DMS53 treated with DMSO at 0.1 percent for 48 hours (cell line): ENCODE measurements at regions not wholly inside any gene's neighbourhood (a gene's known extent, or its start where the extent isn't known, plus 50 kb on each side); places are given as distances from the start of the nearest gene placed in this dataset.

ENCODE experiments used
- DNase-seq: peaks from one replicate; lab custom pipeline; 2025; ENCODE audit not compliant: unreplicated experiment; lab: John Stamatoyannopoulos, UW

DNA sequence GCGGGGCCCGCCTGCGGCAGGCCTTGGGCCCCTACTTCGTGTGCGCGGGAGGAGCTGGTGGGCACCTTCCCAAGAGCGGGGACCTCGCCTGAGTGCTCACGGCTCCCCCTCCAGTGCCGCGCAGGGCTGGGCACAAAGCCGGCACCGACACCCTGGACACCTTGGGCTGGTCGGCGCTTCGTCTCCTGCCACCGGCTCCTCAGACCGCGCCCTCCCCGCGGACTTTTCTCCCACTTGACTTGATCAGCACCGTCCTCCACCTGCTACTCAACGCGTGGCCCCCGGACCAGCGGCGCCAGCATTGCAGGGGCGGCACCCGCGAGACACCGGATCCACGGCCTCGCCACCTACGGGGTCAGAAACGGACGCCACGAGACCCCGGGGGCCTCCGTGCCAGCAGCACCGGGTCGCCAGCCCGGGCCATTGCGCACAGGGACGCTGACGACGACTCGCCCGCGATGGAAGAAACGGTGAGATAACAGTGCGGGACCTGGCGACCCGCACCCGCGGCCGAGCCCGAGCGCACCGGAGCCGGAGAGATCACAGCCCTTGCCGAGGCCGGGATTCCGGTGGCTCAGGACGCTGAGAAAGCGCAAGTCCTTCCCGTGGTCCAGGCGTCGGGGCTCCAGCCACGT lies 154.2 kb downstream of the DLL1 start:
- DNase-seq = no peak

- DNase-seq = no peak
Measured at GRCh38 chr6:170135821-170136471, 154.9 kb downstream of the DLL1 start.

DNA sequence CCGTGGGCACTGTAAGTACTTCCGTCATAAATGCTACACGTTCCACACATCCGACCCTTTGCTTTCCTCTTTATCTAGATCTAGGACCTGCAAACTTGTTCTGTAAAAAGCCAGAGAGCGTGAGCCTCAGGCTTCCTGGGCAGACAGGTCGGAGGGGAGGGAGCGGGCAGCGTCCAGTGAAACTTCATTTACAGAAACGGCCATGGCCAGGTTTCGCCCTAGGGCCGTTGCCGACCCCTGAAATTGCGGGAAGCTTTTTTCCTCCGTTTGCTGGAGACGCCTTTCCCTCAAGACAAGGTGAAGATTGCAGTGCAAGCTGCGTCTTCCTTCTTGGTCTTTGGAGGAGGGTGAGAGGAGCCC lies 155.4 kb downstream of the DLL1 start:
- DNase-seq = no peak

- no peak for DNase-seq
Measured at GRCh38 chr6:170134471-170135440, 156.1 kb downstream of the DLL1 start.

DNA sequence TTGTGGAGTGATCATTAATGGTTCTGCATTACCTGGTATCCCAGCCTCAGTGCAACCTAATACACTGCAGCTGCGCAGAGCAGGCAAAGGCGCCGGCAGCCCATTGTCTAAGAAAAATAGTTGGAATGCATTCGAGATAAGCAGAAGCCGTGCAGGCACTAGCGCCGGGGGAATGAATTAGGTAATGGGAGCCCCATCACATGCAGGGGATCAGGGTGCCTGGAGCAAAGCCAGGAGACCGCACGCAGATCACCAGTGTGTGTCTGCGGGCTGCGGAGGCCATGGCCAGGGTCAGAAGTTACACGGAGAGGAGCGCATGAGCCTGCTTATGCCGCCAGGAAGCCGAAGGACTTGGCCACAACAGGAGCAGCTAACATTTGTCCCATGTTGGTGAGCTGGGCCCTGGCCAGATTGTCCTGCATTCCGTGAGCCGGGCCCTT lies 156.8 kb downstream of the DLL1 start:
- DNase-seq = no peak

DNA sequence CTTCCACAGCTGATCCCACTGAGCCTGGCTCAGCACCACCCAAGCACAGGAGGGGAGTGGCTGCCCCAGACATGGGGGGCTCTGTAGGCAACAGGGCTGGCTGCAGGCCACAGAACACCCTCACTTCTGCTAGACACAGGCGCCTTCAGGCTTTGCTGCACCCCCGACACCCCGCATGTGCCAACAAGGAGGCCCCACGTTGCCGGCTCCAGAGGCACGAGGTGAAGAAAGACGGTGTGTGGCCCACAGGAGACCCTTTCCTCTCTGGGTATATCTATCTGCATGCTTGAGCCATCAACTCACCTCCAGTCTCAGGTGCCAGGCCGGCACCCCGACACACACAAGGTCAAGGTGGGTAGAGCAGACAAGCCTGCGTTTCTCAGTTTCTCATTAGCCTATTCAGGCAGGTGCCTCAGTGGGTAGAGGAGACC lies 158.3 kb downstream of the DLL1 start:
- no peak for DNase-seq

GRCh38 chr6:170132011-170132521 lies 158.8 kb downstream of the DLL1 start:
- no peak for DNase-seq

- no peak for DNase-seq
Measured at GRCh38 chr6:170131351-170131750, 159.5 kb downstream of the DLL1 start.

GRCh38 chr6:170130771-170131241 lies 160.1 kb downstream of the DLL1 start:
- DNase-seq = no peak

- no peak for DNase-seq
Measured at GRCh38 chr6:170130201-170130621, 160.7 kb downstream of the DLL1 start.

DNA sequence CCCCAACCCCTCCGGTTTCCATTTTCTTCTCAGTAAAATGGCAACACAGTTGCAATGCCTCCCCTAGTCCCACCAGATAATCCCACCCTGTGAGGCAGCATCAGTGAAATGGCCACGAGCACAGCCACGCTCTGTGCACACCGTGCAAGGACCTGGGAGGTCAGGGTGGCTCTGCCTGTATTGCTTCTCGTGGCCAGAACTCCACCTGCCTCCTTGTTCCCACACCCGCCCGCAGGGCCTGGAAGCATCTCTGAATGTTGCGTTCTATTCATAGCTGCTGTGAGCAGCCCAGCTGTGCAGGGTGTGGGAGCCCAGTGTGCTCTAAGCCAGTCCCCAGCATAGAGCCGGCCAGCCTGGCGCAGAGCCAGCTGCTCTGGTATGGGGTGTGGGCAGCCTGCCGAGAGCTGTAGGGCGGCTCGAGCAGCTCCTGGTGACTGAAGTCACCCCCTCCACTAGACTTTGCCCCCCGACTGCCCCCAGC lies 161.1 kb downstream of the DLL1 start:
- no peak for DNase-seq

DNA sequence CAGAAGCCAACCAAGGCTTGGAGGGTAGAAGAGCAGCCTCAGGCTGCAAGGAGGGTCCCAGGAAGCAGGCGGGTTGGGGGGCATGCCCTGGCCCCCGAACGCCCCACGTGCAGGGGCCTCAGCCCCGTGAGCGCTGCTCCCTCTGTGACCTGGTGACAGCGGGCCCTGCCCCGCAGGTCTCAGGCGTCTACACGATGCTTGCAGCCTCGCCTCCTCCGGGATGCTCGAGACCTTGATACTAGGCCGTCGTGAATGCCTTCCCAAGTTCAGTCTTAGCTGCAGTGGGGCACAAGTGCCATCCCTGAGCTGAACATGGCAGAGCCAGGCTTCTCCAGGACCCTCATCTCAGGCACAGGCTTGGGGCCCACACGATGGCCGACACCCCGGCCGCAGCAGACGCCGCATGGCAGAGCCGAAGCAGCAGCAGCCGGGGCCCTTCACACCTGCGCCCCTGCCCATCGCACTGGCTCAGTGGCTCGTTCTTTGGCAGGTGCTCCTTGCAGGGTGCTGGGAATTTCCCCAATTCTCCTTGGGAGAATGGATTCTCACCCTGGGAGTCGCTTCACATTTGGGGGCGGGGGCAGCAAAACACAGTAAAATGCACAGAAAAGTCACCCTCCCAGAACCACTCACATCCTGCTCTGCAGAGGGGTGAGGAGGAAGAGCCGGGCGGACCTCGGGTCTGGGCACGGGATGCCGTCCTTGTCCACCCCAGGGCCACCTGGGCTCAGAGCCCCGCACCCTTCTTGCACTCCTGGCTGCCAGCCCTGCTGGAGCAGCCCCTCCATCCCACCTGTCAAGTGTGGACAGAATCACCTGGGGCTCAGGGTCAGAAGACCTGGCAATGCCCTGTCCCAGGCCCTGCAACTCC lies 161.8 kb downstream of the DLL1 start:
- DNase-seq = no peak

GRCh38 chr6:170128346-170128745 lies 162.5 kb downstream of the DLL1 start:
- DNase-seq = no peak

- no peak for DNase-seq
Measured at GRCh38 chr6:170127151-170127550, 163.7 kb downstream of the DLL1 start.

DNA sequence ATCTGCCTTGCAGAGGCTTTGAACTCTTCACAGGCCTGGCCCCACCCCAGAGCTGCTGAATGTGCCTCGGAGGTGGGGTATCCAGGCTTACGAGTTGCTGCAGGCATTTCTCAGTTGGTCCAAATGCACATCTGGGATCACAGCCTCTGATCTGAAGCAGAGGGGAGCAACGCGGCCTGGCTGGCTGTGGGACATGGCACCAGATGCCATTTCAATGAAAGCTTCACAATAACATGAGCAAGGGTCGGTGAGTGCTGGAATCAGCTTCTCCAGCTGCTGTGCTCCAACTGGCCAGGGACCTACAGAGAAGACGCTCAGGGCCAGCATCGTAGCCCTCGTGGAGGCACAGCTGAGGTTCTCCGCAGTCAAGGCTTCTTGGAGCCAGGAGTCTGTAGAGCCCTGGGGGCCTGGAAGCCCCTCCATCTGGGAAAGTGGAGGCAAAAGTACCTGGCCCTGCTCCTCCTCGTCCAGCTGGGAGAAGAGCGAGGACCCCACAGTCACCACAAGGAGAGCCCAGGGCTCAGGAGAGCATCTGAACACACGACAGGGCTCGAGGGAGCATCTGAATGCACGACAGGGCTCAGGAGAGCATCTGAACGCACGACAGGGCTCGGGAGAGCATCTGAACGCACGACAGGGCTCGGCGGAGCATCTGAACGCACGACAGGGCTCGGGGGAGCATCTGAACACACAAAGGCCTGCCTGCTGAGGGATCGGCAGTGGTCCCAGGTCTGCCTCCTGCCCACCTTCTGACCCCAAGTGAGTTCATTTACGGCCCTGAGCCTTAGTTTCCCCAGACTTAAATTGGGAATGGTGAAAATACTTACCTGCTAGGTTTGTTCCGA lies 165.2 kb downstream of the DLL1 start:
- no peak for DNase-seq

DNA sequence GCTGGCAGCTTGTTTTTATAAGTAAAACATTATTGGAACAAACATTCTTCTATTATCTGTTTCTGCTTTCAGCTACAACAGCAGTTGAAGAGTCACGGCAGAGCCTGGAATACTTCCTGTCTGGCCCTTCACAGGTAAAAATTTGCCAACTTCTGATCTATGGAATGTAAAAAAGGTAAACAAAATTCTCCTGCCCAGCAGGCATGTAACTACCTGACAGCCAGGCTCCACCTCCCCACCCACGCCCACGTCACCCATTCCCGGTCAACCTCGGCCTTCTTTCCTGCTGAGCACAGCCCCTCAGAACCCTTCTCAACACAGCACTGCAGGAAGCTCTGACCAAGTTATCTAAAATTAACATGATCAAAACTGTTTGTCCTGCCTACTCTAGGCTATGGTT lies 166.0 kb downstream of the DLL1 start:
- peak; percentile 24 for DNase-seq

DNA sequence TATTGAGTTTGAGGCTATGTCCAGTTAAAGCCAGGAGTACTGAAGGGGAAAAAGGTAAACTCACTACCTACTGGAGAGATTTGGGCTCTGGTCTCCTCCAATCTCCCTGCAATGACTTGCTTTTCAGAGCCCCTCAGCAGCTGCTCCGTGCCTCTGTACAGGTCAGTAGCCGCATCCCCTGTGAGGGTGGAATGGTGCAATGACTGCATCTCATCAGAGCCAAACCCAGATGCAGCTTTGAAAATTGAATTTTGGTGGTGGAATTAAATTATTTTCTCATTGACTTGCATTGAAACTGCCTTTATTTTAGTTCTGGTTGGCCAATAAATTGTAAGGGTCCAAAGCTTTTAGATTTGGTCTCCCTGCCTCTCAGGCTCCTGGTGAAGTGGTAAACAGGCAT lies 166.7 kb downstream of the DLL1 start:
- no peak for DNase-seq

DNA sequence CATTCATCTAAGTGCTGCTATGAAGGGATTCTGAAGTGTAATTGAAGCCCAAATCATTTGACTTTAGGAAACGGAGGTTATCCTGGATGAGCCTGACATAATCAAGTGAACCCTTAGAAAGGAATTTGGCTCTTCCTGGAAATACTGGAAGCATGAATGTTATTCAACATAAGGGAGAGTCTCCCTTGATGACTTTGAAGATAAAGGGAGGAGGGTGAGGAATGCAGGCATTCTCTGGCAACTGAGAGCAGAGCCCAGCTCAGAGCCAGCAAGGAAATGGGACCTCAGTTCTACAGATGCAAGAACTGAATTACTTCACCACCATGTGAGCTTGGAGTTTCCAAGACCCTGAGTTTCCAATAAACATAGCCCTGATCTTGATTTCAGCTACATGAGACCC lies 168.2 kb downstream of the DLL1 start:
- no peak for DNase-seq
